ENCODE measurements at regions not wholly inside any gene's neighbourhood (a gene's known extent, or its start where the extent isn't known, plus 50 kb on each side); places are given as distances from the start of the nearest gene placed in this dataset.

DNA sequence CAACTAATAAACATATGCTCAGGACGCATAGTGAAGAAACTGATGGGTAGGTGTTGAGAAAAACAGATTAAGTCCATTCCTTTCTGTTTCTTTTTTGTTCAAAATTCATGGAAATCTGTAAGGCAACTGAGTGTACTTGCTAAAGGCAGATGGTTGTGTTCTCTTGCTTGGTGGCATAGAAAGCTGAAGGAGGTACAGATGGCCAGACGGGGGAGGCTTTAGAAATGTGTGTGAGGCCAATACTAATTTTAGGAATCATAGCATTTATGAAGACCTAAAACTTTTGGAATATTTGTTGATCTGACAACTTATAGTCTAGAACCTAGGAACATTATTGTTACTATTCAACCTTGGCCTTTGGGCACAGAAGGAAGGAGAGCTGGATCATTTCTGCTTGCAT, 56.8 kb upstream of the EMCN start:
- no peaks in the 10 kb centered on the region for H3K9me1 ChIP-seq (replicated peaks; ENCODE audit: control insufficient read depth, extremely low read depth, insufficient read depth, low read length)
- no peaks in the 10 kb centered on the region for H3K79me2 ChIP-seq (ENCODE audit: control insufficient read depth, insufficient read depth, low read length)
- no peaks in the 10 kb centered on the region for H3K4me1 ChIP-seq (ENCODE audit: control insufficient read depth, extremely low read depth, insufficient read depth, low read length)
- H3K9ac ChIP-seq (replicated peaks; ENCODE audit: extremely low read depth, insufficient read depth, low read length) = no peak overlapping the region
- H3K9me3 ChIP-seq (replicated peaks; ENCODE audit: control insufficient read depth, insufficient read depth, low read length) = no peaks in the 10 kb centered on the region
- no TSS peak for BruUV-seq (replicated peaks)
- H4K20me1 ChIP-seq (replicated peaks; ENCODE audit: control insufficient read depth, extremely low read depth, insufficient read depth, low read length) = no peaks in the 10 kb centered on the region
- no peak overlapping the region for H3K4me2 ChIP-seq (ENCODE audit: insufficient read depth, low read length)
- H3K27me3 ChIP-seq (ENCODE audit: control insufficient read depth in 2 of 2, insufficient read depth in 2 of 2, low read length in 2 of 2) = no peaks in the 10 kb centered on the region
- POLR2A ChIA-PET = no interaction called here
- dilution Hi-C loops (cut with MboI; ENCODE audit: extremely low pct_ligation_motif_present, low sequenced_read_pairs) = no loop called here
- FAIRE-seq (no peak), DNase-seq (ENCODE audit: low read depth, low spot score) (no peak)
- no peaks in the 10 kb centered on the region for H3K36me3 ChIP-seq (ENCODE audit: control insufficient read depth in 2 of 2, extremely low read depth in 1 of 2, insufficient read depth in 2 of 2, low read length in 2 of 2)
- CTCF ChIA-PET = no interaction called here
- no peak overlapping the region for H3K27ac ChIP-seq (ENCODE audit: insufficient read depth, low read depth, low read length)
- intact Hi-C loops (cut with micrococcal nuclease) = no loop called here
- TF ChIP-seq, protein P1, sequence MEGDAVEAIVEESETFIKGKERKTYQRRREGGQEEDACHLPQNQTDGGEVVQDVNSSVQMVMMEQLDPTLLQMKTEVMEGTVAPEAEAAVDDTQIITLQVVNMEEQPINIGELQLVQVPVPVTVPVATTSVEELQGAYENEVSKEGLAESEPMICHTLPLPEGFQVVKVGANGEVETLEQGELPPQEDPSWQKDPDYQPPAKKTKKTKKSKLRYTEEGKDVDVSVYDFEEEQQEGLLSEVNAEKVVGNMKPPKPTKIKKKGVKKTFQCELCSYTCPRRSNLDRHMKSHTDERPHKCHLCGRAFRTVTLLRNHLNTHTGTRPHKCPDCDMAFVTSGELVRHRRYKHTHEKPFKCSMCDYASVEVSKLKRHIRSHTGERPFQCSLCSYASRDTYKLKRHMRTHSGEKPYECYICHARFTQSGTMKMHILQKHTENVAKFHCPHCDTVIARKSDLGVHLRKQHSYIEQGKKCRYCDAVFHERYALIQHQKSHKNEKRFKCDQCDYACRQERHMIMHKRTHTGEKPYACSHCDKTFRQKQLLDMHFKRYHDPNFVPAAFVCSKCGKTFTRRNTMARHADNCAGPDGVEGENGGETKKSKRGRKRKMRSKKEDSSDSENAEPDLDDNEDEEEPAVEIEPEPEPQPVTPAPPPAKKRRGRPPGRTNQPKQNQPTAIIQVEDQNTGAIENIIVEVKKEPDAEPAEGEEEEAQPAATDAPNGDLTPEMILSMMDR (IDR thresholded peaks at IDR 0.05; ENCODE audit: extremely low read depth in 1 of 2, insufficient read depth in 1 of 2, low read depth in 1 of 2, low read length in 2 of 2) = no peak
- TF ChIP-seq GATA2 (IDR thresholded peaks at IDR 0.05; ENCODE audit: insufficient read depth, insufficient read length, low read depth, low read length) (no peak), FOS (IDR thresholded peaks at IDR 0.05; ENCODE audit: borderline replicate concordance, insufficient read depth, low read length) (no peak), JUN (IDR thresholded peaks at IDR 0.05; ENCODE audit: borderline replicate concordance, insufficient read depth, insufficient read length, low read depth) (no peak), MYC (IDR thresholded peaks at IDR 0.05; ENCODE audit: low read depth, low read length) (no peak)
- TF ChIP-seq, protein P2, sequence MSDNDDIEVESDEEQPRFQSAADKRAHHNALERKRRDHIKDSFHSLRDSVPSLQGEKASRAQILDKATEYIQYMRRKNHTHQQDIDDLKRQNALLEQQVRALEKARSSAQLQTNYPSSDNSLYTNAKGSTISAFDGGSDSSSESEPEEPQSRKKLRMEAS (IDR thresholded peaks at IDR 0.05; ENCODE audit: insufficient read depth, insufficient read length) = no peak
- no peak overlapping the region for H3K4me3 ChIP-seq (replicated peaks in 1 of 3; ENCODE audit: insufficient read depth in 1 of 3, low read depth in 1 of 3, low read length in 3 of 3)
- H2AFZ ChIP-seq (ENCODE audit: low read depth, low read length) = no peak overlapping the region

DNA sequence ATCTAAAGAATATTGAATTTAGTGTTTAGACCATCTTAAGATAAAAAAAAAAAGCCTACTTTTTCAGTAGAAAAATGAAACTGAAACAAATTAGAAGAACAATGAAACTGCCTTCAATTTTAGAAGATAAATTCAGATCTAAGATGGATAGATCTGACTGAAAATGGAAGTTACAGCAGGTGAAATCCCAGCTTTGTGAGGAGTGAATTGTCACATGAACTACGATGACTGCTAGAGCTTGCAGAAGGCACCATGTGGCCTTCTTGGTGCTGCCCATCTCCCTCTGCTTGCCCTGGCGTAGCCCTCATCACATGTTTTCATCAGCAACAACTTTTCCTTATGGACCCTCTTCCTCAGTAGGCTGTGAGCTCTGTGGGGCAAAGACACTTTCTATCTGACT, 51.4 kb upstream of the EMCN start:
- H2AFZ ChIP-seq (ENCODE audit: low read depth, low read length) = no peak overlapping the region
- H3K36me3 ChIP-seq (ENCODE audit: control insufficient read depth in 2 of 2, extremely low read depth in 1 of 2, insufficient read depth in 2 of 2, low read length in 2 of 2) = no peaks in the 10 kb centered on the region
- H3K4me3 ChIP-seq (replicated peaks in 1 of 3; ENCODE audit: insufficient read depth in 1 of 3, low read depth in 1 of 3, low read length in 3 of 3) = no peak overlapping the region
- no peaks in the 10 kb centered on the region for H3K9me1 ChIP-seq (replicated peaks; ENCODE audit: control insufficient read depth, extremely low read depth, insufficient read depth, low read length)
- BruUV-seq (replicated peaks) = no TSS peak
- no peak for FAIRE-seq
- H3K27ac ChIP-seq (ENCODE audit: insufficient read depth, low read depth, low read length) = no peak overlapping the region
- no peak overlapping the region for H3K4me2 ChIP-seq (ENCODE audit: insufficient read depth, low read length)
- no peaks in the 10 kb centered on the region for H4K20me1 ChIP-seq (replicated peaks; ENCODE audit: control insufficient read depth, extremely low read depth, insufficient read depth, low read length)
- DNase-seq (ENCODE audit: low read depth, low spot score) = no peak
- ChIA-PET CTCF (no interaction called here), POLR2A (no interaction called here)
- dilution Hi-C loops (cut with MboI; ENCODE audit: extremely low pct_ligation_motif_present, low sequenced_read_pairs) = no loop called here
- H3K9ac ChIP-seq (replicated peaks; ENCODE audit: extremely low read depth, insufficient read depth, low read length) = no peak overlapping the region
- intact Hi-C loops (cut with micrococcal nuclease) = no loop called here
- H3K9me3 ChIP-seq (replicated peaks; ENCODE audit: control insufficient read depth, insufficient read depth, low read length) = no peaks in the 10 kb centered on the region
- H3K79me2 ChIP-seq (ENCODE audit: control insufficient read depth, insufficient read depth, low read length) = no peaks in the 10 kb centered on the region
- TF ChIP-seq POLR2A (IDR thresholded peaks at IDR 0.05; ENCODE audit: low read depth, low read length) (no peak), FOS (IDR thresholded peaks at IDR 0.05; ENCODE audit: borderline replicate concordance, insufficient read depth, low read length) (no peak), JUN (IDR thresholded peaks at IDR 0.05; ENCODE audit: borderline replicate concordance, insufficient read depth, insufficient read length, low read depth) (no peak), EZH2 (IDR thresholded peaks at IDR 0.05; ENCODE audit: borderline replicate concordance, low read depth, low read length, severe bottlenecking) (no peak), MYC (IDR thresholded peaks at IDR 0.05; ENCODE audit: low read depth, low read length) (no peak), POLR2AphosphoS5 (IDR thresholded peaks at IDR 0.05; ENCODE audit: insufficient read depth, low read depth, low read length) (no peak)
- TF ChIP-seq, protein P1 (IDR thresholded peaks at IDR 0.05; ENCODE audit: extremely low read depth in 1 of 2, insufficient read depth in 1 of 2, low read depth in 1 of 2, low read length in 2 of 2) = no peak
- TF ChIP-seq, protein P2 (IDR thresholded peaks at IDR 0.05; ENCODE audit: insufficient read depth, insufficient read length) = no peak
- H3K27me3 ChIP-seq (ENCODE audit: control insufficient read depth in 2 of 2, insufficient read depth in 2 of 2, low read length in 2 of 2) = no peaks in the 10 kb centered on the region
- H3K4me1 ChIP-seq (ENCODE audit: control insufficient read depth, extremely low read depth, insufficient read depth, low read length) = no peaks in the 10 kb centered on the region

All from endothelial cell of umbilical vein (primary cell).